HuH-7.5 (cell line): ENCODE measurements at regions not wholly inside any gene's neighbourhood (a gene's known extent, or its start where the extent isn't known, plus 50 kb on each side); places are given as distances from the start of the nearest gene placed in this dataset.

ENCODE experiments used
- DNase-seq: peaks from one replicate; pipeline ENCODE4 v3.0.0; 2011; ENCODE audit warnings: low spot score

GRCh38 chr12:127750076-127750840 is 516.7 kb upstream of the TMEM132C start:
- DNase-seq, result no peak

GRCh38 chr12:127752802-127753201 is 514.2 kb upstream of the TMEM132C start:
- DNase-seq, result no peak

GRCh38 chr12:127760357-127760756 is 506.6 kb upstream of the TMEM132C start:
- no peak for DNase-seq

GRCh38 chr12:127760996-127761395 is 506.0 kb upstream of the TMEM132C start:
- no peak for DNase-seq

GRCh38 chr12:127761880-127762279 is 505.1 kb upstream of the TMEM132C start:
- no peak for DNase-seq

GRCh38 chr12:127767656-127768055 is 499.3 kb upstream of the TMEM132C start:
- DNase-seq, result no peak

GRCh38 chr12:127770118-127770517 is 496.9 kb upstream of the TMEM132C start:
- no peak for DNase-seq

GRCh38 chr12:127771546-127771945 is 495.4 kb upstream of the TMEM132C start:
- no peak for DNase-seq

GRCh38 chr12:127773520-127773919 is 493.4 kb upstream of the TMEM132C start:
- DNase-seq, result no peak

- DNase-seq, result no peak
Measured at GRCh38 chr12:127774828-127775227, 492.1 kb upstream of the TMEM132C start.

GRCh38 chr12:127779301-127780045 is 487.5 kb upstream of the TMEM132C start:
- DNase-seq, result no peak

GRCh38 chr12:127780881-127781280 is 486.1 kb upstream of the TMEM132C start:
- no peak for DNase-seq

- no peak for DNase-seq
Measured at GRCh38 chr12:127781336-127781735, 485.6 kb upstream of the TMEM132C start.

GRCh38 chr12:127785540-127785939 is 481.4 kb upstream of the TMEM132C start:
- DNase-seq, result no peak

- no peak for DNase-seq
Measured at GRCh38 chr12:127785986-127786590, 480.9 kb upstream of the TMEM132C start.

GRCh38 chr12:127787544-127787943 is 479.4 kb upstream of the TMEM132C start:
- DNase-seq, result no peak

GRCh38 chr12:127790376-127790775 is 476.6 kb upstream of the TMEM132C start:
- no peak for DNase-seq

- DNase-seq, result no peak
Measured at GRCh38 chr12:127791217-127791616, 475.8 kb upstream of the TMEM132C start.

GRCh38 chr12:127797918-127798317 is 469.1 kb upstream of the TMEM132C start:
- DNase-seq, result no peak

- DNase-seq, result no peak
Measured at GRCh38 chr12:127802271-127802670, 464.7 kb upstream of the TMEM132C start.

GRCh38 chr12:127803545-127803944 is 463.4 kb upstream of the TMEM132C start:
- DNase-seq, result no peak

- DNase-seq, result no peak
Measured at GRCh38 chr12:127809275-127809674, 457.7 kb upstream of the TMEM132C start.

GRCh38 chr12:127810041-127810440 is 456.9 kb upstream of the TMEM132C start:
- DNase-seq, result no peak
